ENCODE measurements at regions not wholly inside any gene's neighbourhood (a gene's known extent, or its start where the extent isn't known, plus 50 kb on each side); places are given as distances from the start of the nearest gene placed in this dataset.

- in situ Hi-C loops (cut with MboI; ENCODE audit: low sequenced_read_pairs) (no loop called here), dilution Hi-C loops (cut with HindIII; ENCODE audit: low sequenced_read_pairs, unreplicated experiment) (no loop called here), intact Hi-C loops (cut with micrococcal nuclease) (no loop called here)
- Histone ChIP-seq H3K9ac (ENCODE audit: low read depth, low read length) (no peak overlapping the region), H3K27ac (ENCODE audit: insufficient read depth, low read length) (no peak overlapping the region), H3K18ac (ENCODE audit: low read depth, low read length) (no peak overlapping the region), H4K8ac (ENCODE audit: low read depth in 2 of 2, low read length in 2 of 2) (no peak overlapping the region), H3K9me1 (ENCODE audit: insufficient read depth, low read length) (no peaks in the 10 kb centered on the region), H3K79me1 (ENCODE audit: low read depth in 1 of 2, low read length in 2 of 2) (no peaks in the 10 kb centered on the region), H3K4me1 (ENCODE audit: control insufficient read depth, insufficient read depth, low read length) (no peaks in the 10 kb centered on the region), H3K9me3 (ENCODE audit: control insufficient read depth, insufficient read depth, low read length) (peaks cover 2% of the 10 kb centered on the region; the same call in 1 of the 2 replicates), H3K56ac (ENCODE audit: extremely low read depth, insufficient read depth, low read length) (no peak overlapping the region), H3K4me2 (ENCODE audit: low read depth, low read length) (no peak overlapping the region), H3K27me3 (ENCODE audit: control insufficient read depth, insufficient read depth, low read length) (no peaks in the 10 kb centered on the region), H3K14ac (replicated peaks; ENCODE audit: low read depth, low read length) (no peak overlapping the region), H3K36me3 (ENCODE audit: control insufficient read depth, insufficient read depth, low read length) (no peaks in the 10 kb centered on the region), H2AFZ (replicated peaks; ENCODE audit: low read length, poor library complexity) (no peak overlapping the region), H2BK15ac (ENCODE audit: low read depth, low read length) (no peak overlapping the region), H4K91ac (ENCODE audit: insufficient read depth, low read depth, low read length) (no peak overlapping the region), H2BK5ac (ENCODE audit: low read depth, low read length, poor library complexity, severe bottlenecking) (no peak overlapping the region), H3K4me3 (ENCODE audit: insufficient read depth, low read depth, low read length) (no peak overlapping the region), H4K20me1 (ENCODE audit: insufficient read depth, low read length) (no peaks in the 10 kb centered on the region), H2BK120ac (ENCODE audit: low read depth, low read length) (no peak overlapping the region), H3K4ac (ENCODE audit: low read depth, low read length) (no peak overlapping the region), H2BK20ac (ENCODE audit: low read depth, low read length) (no peak overlapping the region), H2AK5ac (ENCODE audit: low read depth, low read length) (no peak overlapping the region), H4K5ac (ENCODE audit: low read depth, low read length) (no peak overlapping the region), H3K23ac (ENCODE audit: low read depth, low read length) (no peak overlapping the region), H2AK9ac (replicated peaks; ENCODE audit: low read depth, low read length, poor library complexity) (no peak overlapping the region)
- POLR2A ChIA-PET (ENCODE audit: unreplicated experiment), result no interaction called here
- CTCF ChIA-PET, result no interaction called here
- BruUV-seq (replicated peaks), result no TSS peak
- ATAC-seq (ENCODE audit: low read depth), result no peak
- TF ChIP-seq NFE2L2 (IDR thresholded peaks at IDR 0.05; ENCODE audit: low read depth, low read length), result no peak
- no peak for TF ChIP-seq RCOR1 (IDR thresholded peaks at IDR 0.05; ENCODE audit: insufficient replicate concordance, low read length)
- no peak for TF ChIP-seq MAFK (IDR thresholded peaks at IDR 0.05; ENCODE audit: low read depth, low read length)
- TF ChIP-seq CHD1 (IDR thresholded peaks at IDR 0.05; ENCODE audit: low read depth, low read length), result no peak
- TF ChIP-seq RFX5 (IDR thresholded peaks at IDR 0.05; ENCODE audit: low read depth, low read length), result no peak
- no peak for TF ChIP-seq FOS (IDR thresholded peaks at IDR 0.05; ENCODE audit: low read depth, low read length)
- no peak for TF ChIP-seq CTCF (conservative IDR thresholded peaks at IDR 0.05; ENCODE audit: low read depth, low read length)
- no peak for TF ChIP-seq POLR2A (IDR thresholded peaks at IDR 0.05; ENCODE audit: low read depth, low read length)
- TF ChIP-seq BHLHE40 (IDR thresholded peaks at IDR 0.05; ENCODE audit: low read depth, low read length), result no peak
- whole genome bisulfite sequencing, 2 experiments (ENCODE audit: extremely low coverage in 2 of 2, insufficient read length in 1 of 2), result no CpG with 5 or more reads among the region's 8 CpGs
- DNase-seq, result no peak
Measured at GRCh38 chr5:110354915-110355644, 371.4 kb downstream of the TMEM232 start.

Measured in IMR-90 (cell line).